ENCODE measurements at regions not wholly inside any gene's neighbourhood (a gene's known extent, or its start where the extent isn't known, plus 50 kb on each side); places are given as distances from the start of the nearest gene placed in this dataset.
"Not testable (repeated sequence)": the region's sequence is repeated elsewhere in the genome, so short reads cannot be mapped to it uniquely, and the experiment has no call there.

- H3K9me3 ChIP-seq (replicated peaks); H3K4me1 ChIP-seq; H3K36me3 ChIP-seq; H3K27me3 ChIP-seq; H3K4me3 ChIP-seq; DNase-seq; H3K27ac ChIP-seq: not testable (repeated sequence)
Observed at GRCh38 chr12:131328861-131329845, 375.4 kb downstream of the ADGRD1 start.

- Histone ChIP-seq H3K4me1 (no peaks in the 10 kb centered on the region), H3K27ac (no peak overlapping the region), H3K4me3 (no peak overlapping the region), H3K9me3 (replicated peaks) (no peaks in the 10 kb centered on the region), H3K27me3 (no peaks in the 10 kb centered on the region), H3K36me3 (no peaks in the 10 kb centered on the region)
- DNase-seq: no peak
Observed at GRCh38 chr12:131330106-131330815, 376.6 kb downstream of the ADGRD1 start.

DNA sequence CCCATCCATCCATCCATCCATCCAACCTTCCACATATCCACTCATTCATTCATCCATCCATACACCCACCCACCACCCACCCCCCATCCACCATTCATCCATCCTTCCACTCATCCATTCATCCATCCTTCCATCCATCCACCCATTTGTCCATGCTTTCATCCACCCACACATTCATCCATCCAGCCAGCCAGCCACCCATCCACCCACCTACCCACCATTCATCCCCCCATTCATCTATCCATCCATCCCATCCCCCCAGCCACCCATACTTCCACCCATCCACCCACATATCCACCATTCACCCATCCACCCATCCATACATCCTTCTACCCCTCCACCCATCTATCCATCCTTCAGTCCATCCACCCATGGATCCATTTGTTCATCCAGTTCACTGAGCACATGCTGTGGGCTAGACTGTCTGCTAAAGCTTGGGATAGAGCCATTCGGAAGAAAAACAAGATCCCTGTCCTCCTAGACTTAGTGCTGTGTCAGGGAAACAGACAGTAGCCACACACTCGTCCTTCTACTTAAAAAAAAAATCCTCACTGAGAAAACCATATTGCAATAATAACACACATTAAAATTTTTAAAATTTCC lies 377.5 kb downstream of the ADGRD1 start:
- Histone ChIP-seq H3K9me3 (replicated peaks) (no peaks in the 10 kb centered on the region), H3K27ac (no peak overlapping the region), H3K4me1 (no peaks in the 10 kb centered on the region), H3K27me3 (no peaks in the 10 kb centered on the region), H3K4me3 (no peak overlapping the region), H3K36me3 (no peaks in the 10 kb centered on the region)
- DNase-seq: no peak

- Histone ChIP-seq H3K36me3 (no peaks in the 10 kb centered on the region), H3K4me1 (no peaks in the 10 kb centered on the region), H3K27ac (no peak overlapping the region), H3K9me3 (replicated peaks) (no peaks in the 10 kb centered on the region), H3K4me3 (no peak overlapping the region), H3K27me3 (no peaks in the 10 kb centered on the region)
- no peak for DNase-seq
Observed at GRCh38 chr12:131332224-131332623, 378.5 kb downstream of the ADGRD1 start.

GRCh38 chr12:131333136-131333535 lies 377.8 kb upstream of the SFSWAP start:
- no peaks in the 10 kb centered on the region for H3K9me3 ChIP-seq (replicated peaks)
- no peaks in the 10 kb centered on the region for H3K36me3 ChIP-seq
- H3K4me1 ChIP-seq: no peaks in the 10 kb centered on the region
- H3K27me3 ChIP-seq: no peaks in the 10 kb centered on the region
- no peak overlapping the region for H3K4me3 ChIP-seq
- H3K27ac ChIP-seq: no peak overlapping the region
- no peak for DNase-seq

DNA sequence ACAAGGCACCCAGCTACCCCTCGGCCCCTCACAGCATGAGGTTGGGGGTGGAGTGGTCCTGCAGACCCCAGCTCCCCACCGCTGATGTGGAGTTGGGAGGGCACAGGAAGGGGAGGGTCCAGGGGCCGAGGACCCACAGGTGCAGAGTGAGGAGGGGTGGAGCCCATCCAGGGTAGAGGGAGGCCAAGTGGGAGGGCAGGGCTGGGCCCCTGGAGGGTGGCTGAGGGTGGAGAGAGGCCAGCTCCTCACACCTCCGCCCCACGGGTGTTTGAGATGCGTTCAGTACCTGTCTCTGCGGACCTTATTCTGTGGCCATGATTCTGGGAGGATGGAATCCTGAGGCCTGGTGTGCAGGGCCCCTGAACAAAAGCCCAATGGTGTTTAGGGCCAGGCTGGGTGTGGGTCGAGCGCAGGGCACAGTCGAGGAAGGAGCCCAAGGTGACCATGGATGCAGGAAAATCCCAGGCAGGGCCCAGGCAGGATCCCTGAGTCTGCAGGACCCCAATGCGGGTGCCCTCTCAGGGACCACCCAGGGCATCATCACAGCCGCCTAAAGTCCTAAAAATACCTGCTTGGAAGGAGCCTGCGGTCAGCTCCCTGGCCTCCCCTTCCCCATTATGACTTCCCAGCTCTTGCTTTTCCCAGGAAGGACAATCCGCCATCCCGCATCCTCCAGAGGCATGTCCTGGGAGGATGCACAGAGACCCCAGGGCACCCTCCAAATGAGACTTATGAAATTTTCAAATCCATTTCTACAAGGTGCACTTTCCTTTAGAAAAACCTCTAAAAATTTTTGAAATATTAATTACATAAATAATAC lies 377.1 kb upstream of the SFSWAP start:
- no peaks in the 10 kb centered on the region for H3K9me3 ChIP-seq (replicated peaks)
- H3K27me3 ChIP-seq: no peaks in the 10 kb centered on the region
- no peak overlapping the region for H3K4me3 ChIP-seq
- H3K4me1 ChIP-seq: no peaks in the 10 kb centered on the region
- no peak for DNase-seq
- H3K36me3 ChIP-seq: no peaks in the 10 kb centered on the region
- H3K27ac ChIP-seq: no peak overlapping the region

DNA sequence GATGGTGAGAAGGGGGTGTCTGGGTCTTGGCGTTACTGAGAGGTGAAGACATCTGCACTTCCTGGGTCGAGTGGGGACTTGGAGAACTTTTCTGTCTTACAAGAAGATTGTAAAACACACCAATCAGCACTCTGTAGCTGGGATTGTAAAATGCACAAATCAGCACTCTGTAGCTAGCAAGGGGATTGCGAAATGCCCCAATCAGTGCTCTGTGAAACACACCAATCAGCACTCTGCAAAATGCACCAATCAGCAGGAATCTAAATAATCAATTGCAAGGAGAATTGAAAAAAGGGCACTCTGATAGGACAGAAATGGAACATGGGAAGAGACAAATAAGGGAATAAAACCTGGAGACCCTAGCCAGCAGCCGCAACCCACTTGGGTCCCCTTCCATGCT lies 376.1 kb upstream of the SFSWAP start:
- no peaks in the 10 kb centered on the region for H3K27me3 ChIP-seq
- no peak for DNase-seq
- H3K9me3 ChIP-seq (replicated peaks): no peaks in the 10 kb centered on the region

DNA sequence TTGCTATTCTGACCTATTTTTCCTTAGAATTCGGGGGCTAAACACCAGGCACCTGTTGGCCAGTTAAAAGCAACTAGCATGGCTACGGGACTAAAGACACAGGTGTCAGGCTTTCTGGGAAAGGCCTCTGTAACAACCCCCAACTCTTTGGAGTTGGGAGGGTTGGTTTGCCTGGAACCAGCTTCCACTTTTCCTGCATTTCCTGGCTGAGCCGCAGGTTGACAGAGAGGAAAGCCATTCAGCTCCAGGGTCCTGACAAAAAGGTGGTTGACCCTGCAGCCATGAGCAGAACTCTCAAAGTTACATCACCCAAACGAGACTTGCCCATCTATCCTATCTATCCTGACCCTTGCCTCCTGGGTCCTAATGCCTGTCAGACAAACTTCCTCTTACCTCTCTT lies 375.4 kb upstream of the SFSWAP start:
- DNase-seq: no peak
- H3K27me3 ChIP-seq: no peaks in the 10 kb centered on the region
- no peaks in the 10 kb centered on the region for H3K4me1 ChIP-seq
- H3K36me3 ChIP-seq: no peaks in the 10 kb centered on the region
- no peak overlapping the region for H3K27ac ChIP-seq
- H3K4me3 ChIP-seq: no peak overlapping the region
- H3K9me3 ChIP-seq (replicated peaks): no peaks in the 10 kb centered on the region

More for the DNA sequence above, 376.1 kb upstream of the SFSWAP start:
- Histone ChIP-seq H3K4me3 (no peak overlapping the region), H3K36me3 (no peaks in the 10 kb centered on the region), H3K27ac (no peak overlapping the region), H3K4me1 (no peaks in the 10 kb centered on the region)

- not testable (repeated sequence) for H3K27me3 ChIP-seq; H3K4me3 ChIP-seq; H3K4me1 ChIP-seq; H3K36me3 ChIP-seq; DNase-seq; H3K9me3 ChIP-seq (replicated peaks); H3K27ac ChIP-seq
Observed at GRCh38 chr12:131337861-131338260, 373.0 kb upstream of the SFSWAP start.

GRCh38 chr12:131340616-131341210 lies 370.2 kb upstream of the SFSWAP start:
- Histone ChIP-seq H3K9me3 (replicated peaks) (no peaks in the 10 kb centered on the region), H3K4me1 (no peaks in the 10 kb centered on the region), H3K27ac (no peak overlapping the region), H3K36me3 (no peaks in the 10 kb centered on the region), H3K27me3 (no peaks in the 10 kb centered on the region), H3K4me3 (no peak overlapping the region)
- DNase-seq: no peak

GRCh38 chr12:131341608-131342007 lies 369.3 kb upstream of the SFSWAP start:
- not testable (repeated sequence) for H3K36me3 ChIP-seq; H3K4me3 ChIP-seq; H3K27me3 ChIP-seq; H3K27ac ChIP-seq; H3K9me3 ChIP-seq (replicated peaks); H3K4me1 ChIP-seq
- DNase-seq: peak; percentile 6 to 17

- not testable (repeated sequence) for H3K36me3 ChIP-seq; H3K27ac ChIP-seq; H3K4me1 ChIP-seq; H3K9me3 ChIP-seq (replicated peaks); H3K4me3 ChIP-seq; DNase-seq; H3K27me3 ChIP-seq
Observed at GRCh38 chr12:131343436-131343835, 367.5 kb upstream of the SFSWAP start.

DNA sequence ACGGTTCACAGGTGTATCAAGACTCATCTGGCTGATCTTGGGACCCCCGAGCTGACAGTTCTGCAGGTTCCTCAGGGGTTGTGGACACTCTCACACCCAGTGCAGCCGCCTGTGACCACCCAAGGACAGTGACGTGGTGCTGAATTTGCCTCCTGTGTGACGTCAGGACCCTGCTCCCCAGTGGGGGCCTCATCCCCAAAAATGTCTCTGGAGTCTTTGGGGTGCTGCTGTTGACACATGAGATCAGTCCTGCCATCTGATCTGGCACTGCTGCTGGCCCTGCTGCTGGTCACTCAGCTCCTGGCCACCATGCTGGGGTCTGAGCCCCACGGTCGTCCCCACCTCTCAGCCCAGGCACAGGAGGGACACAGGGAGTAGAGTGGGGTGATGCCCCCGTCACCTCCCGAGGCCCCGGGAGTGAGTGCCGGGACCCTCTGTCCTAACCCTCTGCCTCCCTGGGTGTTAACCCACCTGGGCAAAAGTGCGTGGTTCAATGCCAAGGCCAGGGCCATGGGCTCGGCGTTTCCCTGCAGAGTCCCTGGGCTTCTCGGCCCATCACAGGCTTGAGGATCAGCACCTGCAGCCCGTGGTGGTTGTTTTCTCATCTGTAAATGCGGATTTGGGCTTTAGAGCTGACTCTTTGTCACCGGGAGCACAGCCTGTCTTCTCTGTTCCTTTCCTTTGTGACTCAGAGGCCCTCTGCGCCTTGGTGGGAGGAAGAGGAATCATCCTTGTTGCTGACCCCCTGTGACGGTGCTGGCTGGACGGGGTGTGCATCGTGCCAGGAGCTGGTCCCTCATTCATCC lies 366.0 kb upstream of the SFSWAP start:
- not testable (repeated sequence) for H3K27ac ChIP-seq

More for the DNA sequence above, 366.0 kb upstream of the SFSWAP start:
- not testable (repeated sequence) for H3K36me3 ChIP-seq; H3K4me1 ChIP-seq; H3K27me3 ChIP-seq; DNase-seq; H3K9me3 ChIP-seq (replicated peaks); H3K4me3 ChIP-seq
